GM12878 (cell line): ENCODE measurements at regions not wholly inside any gene's neighbourhood (a gene's known extent, or its start where the extent isn't known, plus 50 kb on each side); places are given as distances from the start of the nearest gene placed in this dataset.

Experiments
- ATAC-seq: fragments of 200-7000 bp; cut with Tn5 transposase; 3 replicates; pipeline ENCODE4 v1.9.1; 2020; ENCODE audit warnings: mild to moderate bottlenecking, moderate library complexity
- BruUV-seq: library from RNA; stranded (reverse); fragments of 400-500 nt; replicated peaks from 2 replicates; lab custom pipeline; 2021; lab: Mats Ljungman, UMichigan
- CTCF ChIA-PET: fragments of 300-600 bp; sonication (Branson Sonifier 250); formaldehyde crosslinking; extraction: SDS; loops from one replicate; lab custom pipeline; 2021; ENCODE audit warnings: inconsistent platforms; lab: Yijun Ruan, JAX
- POLR2A ChIA-PET: fragments of 350-600 bp; formaldehyde crosslinking; extraction: SDS; loops from one replicate; lab custom pipeline; 2021; ENCODE audit warnings: inconsistent platforms; lab: Charles Lee
- RAD21 ChIA-PET: fragments of 300-600 bp; sonication (Branson Sonifier 250); formaldehyde crosslinking; loops from one replicate; lab custom pipeline; 2023; ENCODE audit warnings: antibody characterized with exemption; ENCODE audit not compliant: unreplicated experiment; lab: Charles Lee
- SMC1A ChIA-PET: fragments of 300-600 bp; sonication (Branson Sonifier 250); formaldehyde crosslinking; loops from one replicate; lab custom pipeline; 2023; ENCODE audit not compliant: unreplicated experiment, uncharacterized antibody; lab: Charles Lee
- DNase-seq: peaks from one replicate; pipeline ENCODE4 v3.0.0-alpha.2; 2011; ENCODE audit warnings: low read depth, low spot score
- FAIRE-seq: peaks from 3 replicates; lab custom pipeline; 2011; peaks lifted over from hg19 to GRCh38; lab: Jason Lieb, UNC
- H2AFZ ChIP-seq: 2 replicates; pipeline ENCODE4 v1.6.0; 2011; ENCODE audit warnings: low read depth, low read length, control low read depth; ENCODE audit not compliant: control insufficient read depth
- H3K27ac ChIP-seq: 2 replicates; pipeline ENCODE4 v1.5.1; 2011; ENCODE audit warnings: control low read depth; ENCODE audit not compliant: control insufficient read depth, insufficient read depth
- H3K27me3 ChIP-seq, 2 experiments: replicated peaks in 1 of 2; 2 replicates each; pipeline versions ENCODE4 v1.6.0 to v1.6.1; 2011; ENCODE audit warnings: low read length in 1 of 2; ENCODE audit not compliant: control insufficient read depth in 2 of 2, insufficient read depth in 2 of 2
- H3K36me3 ChIP-seq, 2 experiments: 2 replicates each; pipeline ENCODE4 v1.5.1; 2011; ENCODE audit warnings: low read length in 1 of 2; ENCODE audit not compliant: control insufficient read depth in 2 of 2, insufficient read depth in 2 of 2
- H3K4me1 ChIP-seq: 2 replicates; pipeline ENCODE4 v1.6.1; 2011; ENCODE audit warnings: mild to moderate bottlenecking, low read length, moderate library complexity, mixed read lengths; ENCODE audit not compliant: control insufficient read depth, insufficient read depth
- H3K4me2 ChIP-seq: 2 replicates; pipeline ENCODE4 v1.6.0; 2011; ENCODE audit warnings: control low read depth; ENCODE audit not compliant: control insufficient read depth, insufficient read depth
- H3K4me3 ChIP-seq: fragments of 200-600 bp; sonication (generic); 2 replicates; pipeline ENCODE4 v1.5.1; 2016
- H3K79me2 ChIP-seq: 2 replicates; pipeline ENCODE4 v1.6.0; 2011; ENCODE audit warnings: low read length; ENCODE audit not compliant: control insufficient read depth, insufficient read depth
- H3K9ac ChIP-seq: 2 replicates; pipeline ENCODE4 v1.8.0; 2011; ENCODE audit warnings: low read length, control low read depth, mixed read lengths; ENCODE audit not compliant: control insufficient read depth, insufficient read depth
- H3K9me3 ChIP-seq: replicated peaks from 3 replicates; pipeline ENCODE4 v1.5.1; 2011; ENCODE audit warnings: mild to moderate bottlenecking, low read length; ENCODE audit not compliant: control insufficient read depth, insufficient read depth
- H4K20me1 ChIP-seq: 2 replicates; pipeline ENCODE4 v1.6.0; 2011; ENCODE audit not compliant: control insufficient read depth, insufficient read depth
- LARP7 ChIP-seq: fragments of 450-650 bp; IDR thresholded peaks from 2 replicates; pipeline ENCODE4 v1.6.1; 2017; ENCODE audit warnings: mild to moderate bottlenecking
- MTA3 ChIP-seq: IDR thresholded peaks from 2 replicates; pipeline ENCODE4 v1.6.1; 2012; ENCODE audit warnings: low read length, inconsistent platforms, borderline replicate concordance
- RELA ChIP-seq: fragments of 450-650 bp; IDR thresholded peaks from 2 replicates; pipeline ENCODE4 v1.8.0; 2014; ENCODE audit warnings: borderline replicate concordance; ENCODE audit not compliant: partially characterized antibody
- SMAD5 ChIP-seq: IDR thresholded peaks from 2 replicates; pipeline ENCODE4 v1.6.1; 2016; ENCODE audit warnings: antibody characterized with exemption, low read depth
- WGBS: methylation state at CpG from one replicate; pipeline ENCODE4 v1.1.6; 2016; ENCODE audit warnings: low lambda C conversion rate; ENCODE audit not compliant: insufficient replicate concordance, insufficient coverage; ENCODE audit errors: missing lambda C conversion rate; 5-methylcytosine and 5-hydroxymethylcytosine counted together
- in situ Hi-C: fragments of 300-500 bp; cut with MboI; formaldehyde crosslinking; loops from 9 replicates; pipeline ENCODE4 v1.14.3; 2018; ENCODE audit warnings: mixed read lengths
- intact Hi-C: fragments of 100-400 bp; cut with micrococcal nuclease; formaldehyde crosslinking; loops from one replicate; pipeline ENCODE4 v1.14.2; 2022; ENCODE audit not compliant: unreplicated experiment
- TF ChIP-seq, protein P1 (sequence below): fragments of 450-650 bp; IDR thresholded peaks from 2 replicates; pipeline ENCODE4 v1.6.1; 2017; ENCODE audit warnings: low read depth, mild to moderate bottlenecking, moderate library complexity

DNA sequence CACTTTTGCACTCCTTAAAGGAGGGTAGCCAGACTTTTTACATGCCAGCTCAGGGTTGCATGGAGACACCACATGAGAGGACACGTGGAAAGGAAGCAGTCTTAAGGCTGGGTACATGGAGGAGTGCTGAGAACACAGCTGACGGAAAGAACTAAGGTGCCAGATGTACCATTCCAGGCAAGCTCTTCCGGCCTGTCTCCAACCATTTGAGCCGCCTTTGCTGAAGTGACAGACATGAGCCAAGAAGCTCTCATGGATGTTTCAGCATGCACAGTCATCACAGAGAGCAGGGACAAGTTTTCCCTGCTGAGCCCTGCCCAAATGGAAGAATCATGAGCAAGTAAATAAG, 83.4 kb upstream of the BMP2K start:
- ATAC-seq (no peak), DNase-seq (no peak), FAIRE-seq (no peak)
- ChIA-PET CTCF (interaction anchor here (1.2 to 1.3 kb wide), 2 partner anchors 9 to 18 kb away, joined by 4 read pairs; no protein-coding TSS in a partner anchor), SMC1A (interaction anchor here (1.0 kb wide), 1 partner anchor 12 kb away, joined by 6 read pairs; no protein-coding TSS in a partner anchor), RAD21 (no interaction called here), POLR2A (interaction anchor here (0.5 kb wide), 1 partner anchor 38 kb away, joined by 4 read pairs; no protein-coding TSS in a partner anchor)
- intact Hi-C loops (no loop called here), in situ Hi-C loops (no loop called here)
- H2AFZ ChIP-seq = no peak overlapping the region
- no peaks in the 10 kb centered on the region for H3K36me3 ChIP-seq
- H3K4me1 ChIP-seq = 0 out of 2 replicates have a peak, but pooled peaks cover 5% of the 10 kb centered on the region
- TF ChIP-seq LARP7 (no peak), RELA (no peak), MTA3 (no peak), SMAD5 (no peak)
- TF ChIP-seq, protein P1, sequence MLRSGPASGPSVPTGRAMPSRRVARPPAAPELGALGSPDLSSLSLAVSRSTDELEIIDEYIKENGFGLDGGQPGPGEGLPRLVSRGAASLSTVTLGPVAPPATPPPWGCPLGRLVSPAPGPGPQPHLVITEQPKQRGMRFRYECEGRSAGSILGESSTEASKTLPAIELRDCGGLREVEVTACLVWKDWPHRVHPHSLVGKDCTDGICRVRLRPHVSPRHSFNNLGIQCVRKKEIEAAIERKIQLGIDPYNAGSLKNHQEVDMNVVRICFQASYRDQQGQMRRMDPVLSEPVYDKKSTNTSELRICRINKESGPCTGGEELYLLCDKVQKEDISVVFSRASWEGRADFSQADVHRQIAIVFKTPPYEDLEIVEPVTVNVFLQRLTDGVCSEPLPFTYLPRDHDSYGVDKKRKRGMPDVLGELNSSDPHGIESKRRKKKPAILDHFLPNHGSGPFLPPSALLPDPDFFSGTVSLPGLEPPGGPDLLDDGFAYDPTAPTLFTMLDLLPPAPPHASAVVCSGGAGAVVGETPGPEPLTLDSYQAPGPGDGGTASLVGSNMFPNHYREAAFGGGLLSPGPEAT = no peak
- no peak overlapping the region for H3K4me2 ChIP-seq
- no peak overlapping the region for H3K9ac ChIP-seq
- H3K27ac ChIP-seq = no peak overlapping the region
- no peak overlapping the region for H3K4me3 ChIP-seq
- H3K79me2 ChIP-seq = no peaks in the 10 kb centered on the region
- H3K27me3 ChIP-seq = no peaks in the 10 kb centered on the region
- 70% methylated on average over 4 of the region's 4 CpGs for WGBS
- no peaks in the 10 kb centered on the region for H4K20me1 ChIP-seq
- no TSS peak for BruUV-seq
- no peaks in the 10 kb centered on the region for H3K9me3 ChIP-seq
